ENCODE measurements at regions not wholly inside any gene's neighbourhood (a gene's known extent, or its start where the extent isn't known, plus 50 kb on each side); places are given as distances from the start of the nearest gene placed in this dataset.
"Not testable (repeated sequence)": the region's sequence is repeated elsewhere in the genome, so short reads cannot be mapped to it uniquely, and the experiment has no call there.

DNA sequence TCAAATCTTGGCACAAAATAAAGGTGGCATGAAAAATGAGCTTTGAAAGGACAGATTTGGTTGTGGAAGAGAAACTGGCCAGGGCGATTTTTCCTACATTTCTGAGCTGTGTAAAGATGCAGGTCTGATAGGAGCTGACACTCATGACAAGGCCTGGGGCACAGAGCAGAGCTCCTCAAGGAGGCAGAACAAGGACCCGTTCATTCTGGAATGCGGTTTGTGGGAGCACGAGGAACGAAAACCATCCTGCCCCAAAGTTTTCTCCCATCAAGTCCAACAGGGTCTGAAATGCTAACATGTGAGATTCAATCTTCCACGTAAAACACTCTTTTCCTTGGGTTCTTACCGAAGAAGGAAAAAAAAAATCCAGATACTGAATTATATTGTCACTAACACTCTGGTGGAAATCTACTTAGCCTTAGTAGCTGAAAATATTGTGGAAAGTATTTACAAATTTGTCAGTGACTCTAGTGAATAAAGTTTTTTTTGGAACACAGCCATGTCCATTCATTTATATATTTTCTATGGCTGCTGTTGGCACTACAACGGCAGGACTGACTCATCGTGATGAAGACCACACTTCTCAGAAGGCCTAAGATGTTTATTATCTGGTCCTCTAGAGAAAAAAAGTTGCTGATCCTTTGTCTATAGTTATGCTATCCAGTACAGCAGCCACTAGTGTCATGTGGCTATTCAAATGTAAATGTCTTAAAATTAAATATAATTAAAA, 215.7 kb downstream of the BAMBI start:
- no peak for DNase-seq (ENCODE audit: low read depth in 2 of 3, low spot score in 2 of 3)

DNA sequence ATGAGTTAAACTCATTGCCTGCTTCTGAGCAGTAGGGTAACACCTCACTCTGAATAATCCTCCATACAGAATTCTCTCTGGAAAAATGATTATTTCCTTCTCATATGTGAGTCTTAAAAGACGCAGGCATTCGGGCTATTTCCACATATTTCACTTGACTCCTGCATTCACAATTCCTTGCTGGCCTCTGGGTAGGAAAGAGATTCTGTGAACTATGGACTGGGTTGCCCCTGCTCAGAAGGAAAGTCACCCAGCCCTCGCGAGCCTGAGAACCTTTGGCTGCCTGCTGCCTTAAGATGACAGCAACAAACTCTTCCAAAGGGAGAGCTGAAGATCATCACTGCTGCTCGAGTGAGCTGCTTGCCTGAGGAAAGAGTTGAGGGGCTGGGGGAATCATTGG, 216.8 kb downstream of the BAMBI start:
- DNase-seq (ENCODE audit: low read depth in 2 of 3, low spot score in 2 of 3), result no peak

DNA sequence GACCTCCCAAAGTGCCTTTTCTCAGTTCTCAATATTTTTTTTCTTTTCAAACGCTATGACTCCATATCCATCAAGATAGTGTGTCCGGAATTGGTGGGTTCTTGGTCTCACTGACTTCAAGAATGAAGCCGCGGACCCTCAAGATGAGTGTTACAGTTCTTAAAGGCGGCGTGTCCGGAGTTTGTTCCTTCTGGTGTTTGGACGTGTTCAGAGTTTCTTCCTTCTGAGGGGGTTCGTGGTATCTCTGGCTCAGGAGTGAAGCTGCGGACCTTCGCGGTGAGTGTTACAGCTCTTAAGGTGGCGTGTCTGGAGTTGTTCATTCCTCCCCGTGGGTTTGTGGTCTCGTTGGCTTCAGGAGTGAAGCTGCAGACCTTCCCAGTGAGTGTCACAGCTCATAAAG, 218.3 kb downstream of the BAMBI start:
- DNase-seq (ENCODE audit: low read depth in 2 of 3, low spot score in 2 of 3), result not testable (repeated sequence)

DNA sequence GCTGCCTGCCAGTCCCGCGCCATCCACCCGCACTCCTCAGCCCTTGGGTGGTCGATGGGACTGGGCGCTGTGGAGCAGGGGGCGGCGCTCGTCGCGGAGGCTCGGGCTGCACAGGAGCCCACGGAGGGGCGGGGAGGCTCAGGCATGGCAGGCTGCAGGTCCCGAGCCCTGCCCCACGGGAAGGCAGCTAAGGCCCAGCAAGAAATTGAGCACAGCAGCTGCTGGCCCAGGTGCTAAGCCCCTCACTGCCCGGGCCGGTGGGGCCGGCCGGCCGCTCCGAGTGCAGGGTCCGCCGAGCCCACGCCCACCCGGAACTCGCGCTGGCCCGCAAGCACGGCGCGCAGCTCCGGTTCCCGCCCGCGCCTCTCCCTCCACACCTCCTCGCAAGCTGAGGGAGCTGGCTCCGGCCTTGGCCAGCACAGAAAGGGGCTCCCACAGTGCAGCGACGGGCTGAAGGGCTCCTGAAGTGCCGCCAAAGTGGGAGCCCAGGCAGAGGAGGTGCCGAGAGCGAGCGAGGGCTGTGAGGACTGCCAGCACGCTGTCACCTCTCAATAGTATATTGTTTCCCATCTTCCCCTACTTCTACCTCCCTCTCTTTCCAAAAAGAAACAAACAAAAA, 219.6 kb downstream of the BAMBI start:
- DNase-seq (ENCODE audit: low read depth in 2 of 3, low spot score in 2 of 3), result not testable (repeated sequence)

DNA sequence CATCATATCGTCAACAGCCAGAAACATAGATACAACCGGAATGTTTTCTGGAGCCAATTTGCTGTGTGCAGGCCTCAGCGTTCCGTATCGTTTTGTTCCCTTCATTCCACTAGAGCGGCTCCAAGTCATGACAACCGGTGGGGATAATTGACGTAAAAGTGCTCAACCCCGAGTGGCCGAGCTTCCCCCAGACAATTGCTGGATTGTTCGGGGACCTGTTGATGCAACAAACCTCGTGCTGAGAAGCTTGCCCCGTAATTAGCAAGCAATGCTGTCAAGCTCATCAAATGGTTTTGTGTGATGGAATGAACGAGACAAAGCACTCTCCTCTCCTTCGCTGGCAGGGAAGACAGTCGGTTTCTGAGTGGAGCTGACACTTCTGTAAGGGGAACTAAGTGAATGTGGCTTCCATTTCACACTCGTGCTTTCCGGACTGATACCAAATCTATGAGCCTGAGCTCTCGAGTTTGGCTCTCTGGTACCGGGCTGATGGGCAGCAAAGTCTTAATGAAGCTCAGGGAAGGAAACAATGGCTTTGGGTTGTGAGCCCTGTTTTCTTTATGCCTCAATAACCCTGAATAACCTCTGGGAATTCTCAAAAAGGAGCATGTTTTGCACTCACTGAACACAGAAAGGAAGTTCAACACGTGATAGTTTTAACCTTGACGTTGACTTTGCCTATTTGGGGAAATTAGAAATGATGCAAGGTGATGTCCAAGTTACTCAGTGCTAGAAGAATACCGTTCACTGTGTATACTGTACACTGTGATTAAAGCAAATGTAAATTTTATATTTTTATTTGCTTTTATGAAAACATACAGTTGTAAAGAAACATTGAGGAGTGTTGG, 220.5 kb downstream of the BAMBI start:
- no peak for DNase-seq (ENCODE audit: low read depth in 2 of 3, low spot score in 2 of 3)

DNA sequence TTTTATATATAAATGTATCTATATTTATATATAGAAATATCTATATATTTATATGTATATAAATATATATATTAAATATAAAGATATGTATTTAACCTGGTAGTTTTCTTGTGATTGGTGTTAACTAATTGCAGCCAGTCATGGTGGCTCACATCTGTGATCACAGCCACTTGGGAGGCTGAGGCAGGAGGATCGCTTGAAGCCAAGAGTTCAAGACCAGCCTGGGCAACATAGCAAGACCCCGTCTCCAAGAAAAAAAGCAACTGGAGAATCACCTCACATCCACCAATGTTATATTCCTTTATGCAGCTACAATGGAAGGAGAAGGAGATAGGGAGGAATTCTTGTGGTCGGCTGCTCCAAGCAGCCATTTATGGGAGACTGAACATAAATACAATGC, 224.9 kb downstream of the BAMBI start:
- no peak for DNase-seq (ENCODE audit: low read depth in 2 of 3, low spot score in 2 of 3)

DNA sequence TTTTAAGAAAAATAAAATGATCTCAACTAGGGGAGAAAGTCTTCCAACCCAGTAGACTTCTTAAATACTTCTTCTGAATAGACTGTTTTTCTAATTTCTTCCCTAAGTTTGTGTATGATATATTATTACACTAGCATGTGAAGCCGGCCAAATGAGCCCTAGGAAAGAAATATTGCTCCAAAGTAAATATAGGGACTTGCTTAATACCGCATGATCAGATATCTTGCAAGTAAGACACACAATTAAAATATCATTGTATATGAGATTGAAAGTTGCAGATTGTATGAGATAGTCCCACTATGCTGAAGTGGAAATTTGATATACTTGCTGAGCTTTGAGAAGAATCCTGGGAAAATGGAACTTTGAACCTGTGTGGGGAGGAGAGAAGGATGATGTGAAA, 225.7 kb downstream of the BAMBI start:
- DNase-seq (ENCODE audit: low read depth in 2 of 3, low spot score in 2 of 3), result no peak

DNA sequence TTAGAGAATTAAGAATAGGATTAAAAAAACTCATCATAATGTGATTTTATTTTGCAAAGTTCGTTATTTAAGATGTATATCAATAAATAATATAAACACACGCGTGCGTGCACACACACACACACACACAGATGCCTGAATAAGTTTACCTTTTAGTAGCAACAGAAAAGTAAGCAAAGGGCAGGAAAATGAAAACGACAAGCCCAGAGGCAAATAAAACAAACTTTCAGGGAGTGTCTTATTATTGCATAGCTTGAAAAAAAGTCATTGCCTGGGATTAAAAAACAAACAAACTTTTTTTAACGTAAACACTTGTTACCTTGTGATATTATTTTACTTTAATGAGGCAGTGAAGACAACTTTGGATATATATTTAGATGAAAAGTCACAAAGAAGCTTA, 226.4 kb downstream of the BAMBI start:
- DNase-seq (ENCODE audit: low read depth in 2 of 3, low spot score in 2 of 3), result no peak

DNA sequence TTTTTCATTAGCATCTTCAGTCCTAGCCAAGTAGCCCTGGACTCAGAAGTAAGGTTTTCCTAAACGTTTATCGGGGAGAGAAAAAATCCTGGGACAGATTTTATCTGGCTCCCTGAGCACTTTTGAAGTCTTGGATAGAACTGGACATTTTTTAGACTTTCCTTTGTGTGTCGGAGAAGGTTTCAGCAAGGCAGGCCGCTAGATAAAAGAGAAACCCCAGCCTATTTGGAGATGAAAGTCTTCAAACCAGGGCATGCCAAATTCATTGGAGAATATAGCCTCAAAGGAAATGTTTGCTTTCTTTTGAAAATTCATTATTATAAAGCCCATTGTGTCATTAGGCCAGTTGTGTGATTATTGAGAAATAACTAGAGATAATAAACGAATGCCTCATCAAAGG, 228.1 kb downstream of the BAMBI start:
- DNase-seq (ENCODE audit: low read depth in 2 of 3, low spot score in 2 of 3), result no peak

DNA sequence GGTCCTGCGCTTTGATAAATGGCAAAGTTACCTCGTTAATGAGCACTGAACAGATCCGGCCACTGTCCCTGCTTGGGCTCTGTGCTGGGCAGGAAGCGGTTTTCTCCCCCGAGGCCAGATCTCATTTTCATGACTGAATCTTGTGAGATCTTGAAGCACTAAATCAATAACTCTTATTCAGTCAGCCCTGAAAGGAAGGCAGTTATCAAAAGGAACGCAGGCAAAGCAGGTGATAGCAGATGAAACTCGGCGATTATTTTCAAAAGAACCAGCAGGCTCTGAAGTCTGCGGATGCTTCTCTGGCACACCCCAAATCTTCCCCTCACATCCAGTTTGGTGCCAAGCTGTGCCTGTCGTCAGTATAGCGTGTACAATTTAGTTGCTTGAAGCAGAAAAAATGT, 228.7 kb downstream of the BAMBI start:
- DNase-seq (ENCODE audit: low read depth in 2 of 3, low spot score in 2 of 3), result no peak

DNA sequence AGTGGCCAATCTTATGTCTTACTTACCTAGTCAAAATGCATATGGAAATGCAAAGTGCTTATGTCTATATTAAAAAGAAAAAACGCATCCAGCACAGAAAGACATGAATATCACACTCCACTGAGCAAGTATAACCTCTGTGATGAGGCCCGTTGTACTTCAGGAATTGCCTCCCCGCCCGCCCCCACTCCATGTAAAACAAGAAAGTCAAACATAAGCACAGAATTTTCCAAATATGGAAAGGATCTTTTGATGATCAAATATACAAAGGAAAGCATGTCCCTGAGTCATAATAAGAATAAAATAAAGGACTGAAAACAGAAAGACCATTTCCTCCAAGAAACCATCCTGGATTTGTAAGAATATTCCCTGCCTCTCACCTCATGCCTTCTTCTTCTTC, 229.1 kb downstream of the BAMBI start:
- no peak for DNase-seq (ENCODE audit: low read depth in 2 of 3, low spot score in 2 of 3)

DNA sequence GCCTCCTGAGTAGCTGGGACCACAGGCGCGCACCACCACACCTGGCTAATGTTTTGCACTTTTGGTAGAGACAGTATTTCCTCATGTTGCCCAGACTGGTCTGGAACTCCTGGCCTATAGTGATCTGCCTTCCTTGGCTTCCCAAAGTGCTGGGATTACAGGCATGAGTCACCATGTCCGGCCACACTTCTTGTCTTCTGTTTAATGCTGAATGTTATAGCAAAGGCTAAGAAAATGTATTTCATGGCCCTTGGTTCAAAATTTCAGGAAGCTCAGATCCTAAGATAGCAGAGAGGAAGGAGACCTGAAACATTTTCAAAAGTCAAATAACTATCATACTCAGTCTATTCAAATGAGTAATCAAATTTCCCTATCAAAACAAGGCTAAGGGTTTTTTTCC, 229.6 kb downstream of the BAMBI start:
- no peak for DNase-seq (ENCODE audit: low read depth in 2 of 3, low spot score in 2 of 3)

DNA sequence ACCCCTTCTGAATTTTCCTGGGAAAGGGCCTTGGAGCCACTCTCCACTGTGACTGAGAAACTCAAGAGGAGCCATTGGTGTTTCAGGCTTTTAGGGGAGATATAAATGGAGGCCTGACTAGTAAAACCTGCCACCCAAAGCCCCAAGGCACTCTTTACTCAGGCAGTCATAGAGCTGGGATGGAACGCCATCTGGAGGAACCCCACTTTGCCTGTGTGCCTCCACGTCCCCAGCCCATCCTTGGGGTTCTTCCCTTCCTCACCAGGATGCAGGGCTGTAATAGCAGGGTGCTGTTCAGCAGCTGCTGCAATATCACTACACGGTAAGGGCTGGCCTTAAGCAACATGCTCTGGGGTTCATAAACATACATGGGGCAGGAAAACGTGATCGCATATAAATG, 232.6 kb downstream of the BAMBI start:
- no peak for DNase-seq (ENCODE audit: low read depth in 2 of 3, low spot score in 2 of 3)

DNA sequence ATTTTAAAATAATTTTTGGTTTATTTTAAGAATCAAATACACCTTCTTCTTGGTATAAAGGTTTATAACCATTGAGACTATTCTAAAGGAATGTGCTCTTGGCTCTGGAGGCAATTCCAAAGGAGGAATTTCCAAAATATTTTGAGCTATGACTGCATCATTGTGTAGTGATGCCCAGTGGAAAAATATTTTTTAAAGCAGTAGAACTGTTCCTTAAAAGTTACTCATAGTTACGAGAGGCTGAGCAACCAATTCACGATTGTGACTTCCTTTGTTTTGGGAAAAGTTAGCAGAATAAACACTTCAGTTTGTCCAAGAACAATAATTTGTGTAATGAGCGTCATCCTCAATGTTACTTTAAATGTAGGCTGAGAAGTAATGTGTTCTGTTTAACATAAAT, 233.6 kb downstream of the BAMBI start:
- no peak for DNase-seq (ENCODE audit: low read depth in 2 of 3, low spot score in 2 of 3)

DNA sequence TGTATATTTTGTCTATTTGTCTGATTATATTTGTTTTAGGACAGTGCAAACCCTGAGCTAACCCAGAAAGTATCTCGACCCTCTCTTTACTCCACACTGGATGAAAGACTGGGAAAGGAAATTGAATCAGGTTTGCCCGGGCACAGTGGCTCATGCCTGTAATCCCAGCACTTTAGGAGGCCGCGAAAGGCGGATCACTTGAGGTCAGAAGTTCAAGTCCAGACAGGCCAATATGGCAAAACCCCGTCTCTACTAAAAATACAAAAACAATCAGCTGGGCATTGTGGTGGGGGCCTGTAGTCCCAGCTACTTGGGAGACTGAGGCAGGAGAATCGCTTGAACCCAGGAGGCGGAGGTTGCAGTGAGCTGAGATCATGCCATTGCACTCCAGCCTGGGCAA, 234.2 kb downstream of the BAMBI start:
- not testable (repeated sequence) for DNase-seq (ENCODE audit: low read depth in 2 of 3, low spot score in 2 of 3)

DNA sequence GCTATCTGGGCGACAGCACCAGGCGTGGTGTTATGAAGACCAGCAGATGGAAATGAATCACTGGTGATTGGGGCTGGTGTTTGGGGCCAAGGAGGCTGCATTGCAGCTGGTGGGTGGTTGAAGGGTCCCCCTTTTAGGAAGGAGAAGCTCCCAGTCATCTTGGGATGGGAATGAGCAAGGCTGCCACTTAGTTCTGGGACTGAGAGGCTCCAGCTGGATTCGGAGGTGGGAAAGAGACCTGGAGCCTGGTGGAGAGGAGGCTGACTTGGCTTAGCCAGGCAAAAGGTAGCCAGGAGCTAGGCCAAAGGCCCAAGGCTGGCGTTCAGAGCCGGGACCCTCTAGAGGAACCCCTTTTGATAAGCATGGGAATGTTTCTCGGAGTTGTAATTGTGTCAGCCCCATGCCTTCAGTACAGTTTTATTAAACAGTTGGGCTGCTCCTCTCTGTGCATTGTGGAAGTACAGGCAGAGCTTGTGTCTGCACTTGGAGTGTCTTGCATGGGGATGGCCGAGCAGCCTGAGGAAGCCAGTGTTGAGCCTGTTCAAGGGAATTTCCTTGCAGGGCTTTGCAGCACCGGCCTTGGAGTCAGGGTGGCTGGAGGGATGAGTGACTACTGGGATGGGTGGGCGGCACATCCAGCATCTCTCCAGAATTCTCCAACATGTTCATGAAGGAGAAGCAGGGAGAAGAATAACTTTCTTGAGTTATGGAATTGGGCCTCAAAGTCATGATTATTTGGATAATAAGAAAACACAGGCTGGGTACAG, 234.9 kb downstream of the BAMBI start:
- DNase-seq (ENCODE audit: low read depth in 2 of 3, low spot score in 2 of 3), result no peak

DNA sequence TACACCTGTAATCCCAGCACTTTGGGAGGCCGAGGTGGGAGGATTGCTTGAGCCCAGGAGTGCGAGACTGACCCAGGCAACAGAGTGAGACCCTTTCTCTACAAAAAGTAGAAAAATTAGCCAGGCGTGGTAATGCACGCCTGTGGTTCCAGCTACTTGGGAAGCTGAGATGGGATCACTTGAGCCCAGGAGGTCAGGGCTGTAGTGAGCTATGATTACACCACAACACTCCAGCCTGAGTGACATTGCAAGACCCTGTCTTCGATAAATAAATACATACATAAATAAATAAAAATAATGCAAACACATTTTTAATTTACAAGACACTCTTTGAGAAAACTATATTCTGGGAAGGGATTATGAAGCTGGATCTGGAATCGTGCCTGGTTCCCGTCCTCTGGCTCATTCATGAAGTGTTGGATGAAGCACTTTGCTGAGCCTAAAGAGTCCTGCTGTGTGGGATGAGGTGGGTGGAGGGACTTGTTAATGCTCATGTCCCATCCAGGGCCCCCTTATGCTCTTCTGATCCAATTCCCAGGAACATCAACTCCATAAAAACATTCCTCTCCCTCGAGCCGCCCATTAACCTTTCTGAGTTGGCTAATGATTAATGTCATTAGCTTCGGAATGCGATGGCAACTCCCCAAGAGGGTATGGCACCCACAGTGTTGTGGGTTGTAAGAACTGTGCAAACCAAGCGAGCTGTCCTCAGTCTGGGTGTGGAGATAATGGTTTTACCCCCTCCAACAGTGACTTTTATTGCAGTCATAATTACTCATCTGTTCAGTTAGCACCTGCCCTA, 236.3 kb downstream of the BAMBI start:
- DNase-seq (ENCODE audit: low read depth in 2 of 3, low spot score in 2 of 3), result no peak

DNA sequence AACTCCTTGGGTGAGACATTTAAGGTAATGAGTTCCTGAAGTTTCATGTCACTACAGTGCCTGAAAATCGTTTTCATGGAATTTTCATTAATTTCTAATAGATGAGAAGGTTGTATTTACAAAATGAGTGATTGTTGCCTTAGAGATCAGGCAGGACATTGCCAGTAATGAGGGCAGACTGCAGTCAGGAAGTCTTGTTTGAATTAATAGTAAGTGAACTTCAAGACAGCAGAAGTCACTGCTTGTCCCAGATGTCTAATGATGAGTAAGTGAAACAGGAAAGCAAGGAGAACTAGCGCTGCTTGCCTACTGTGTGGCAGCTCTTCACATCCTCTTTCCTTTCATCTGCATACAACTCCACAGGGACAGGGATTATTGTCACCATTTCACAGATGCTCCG, 237.4 kb downstream of the BAMBI start:
- DNase-seq (ENCODE audit: low read depth in 2 of 3, low spot score in 2 of 3), result no peak

DNA sequence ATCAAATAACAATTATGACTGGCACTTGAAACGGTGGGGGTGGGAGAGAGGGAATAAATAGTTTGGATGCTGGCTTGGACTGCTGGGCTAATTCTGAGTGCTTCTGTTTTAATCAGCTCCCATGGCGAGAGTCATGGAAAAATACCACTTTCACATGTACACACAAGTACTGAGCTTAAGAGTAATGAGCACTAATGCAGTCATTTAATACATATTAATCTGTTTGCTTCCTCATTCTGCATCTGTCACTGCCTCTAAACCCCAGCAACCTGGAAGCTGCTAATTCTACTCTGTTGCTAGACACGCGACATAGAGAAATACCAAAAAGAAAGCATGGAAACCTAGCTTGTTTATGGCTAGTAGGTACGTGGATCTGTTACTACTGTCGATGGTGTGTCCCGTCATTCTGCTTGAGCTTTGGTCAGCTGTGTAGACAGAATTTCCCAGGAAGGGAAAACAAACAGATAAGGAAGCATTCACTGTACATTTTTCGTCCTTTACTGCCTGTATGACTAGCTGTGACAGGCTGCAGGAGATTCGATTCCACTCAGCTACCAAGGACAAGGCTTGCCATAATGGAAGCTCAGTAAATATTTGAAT, 238.8 kb downstream of the BAMBI start:
- no peak for DNase-seq (ENCODE audit: low read depth in 2 of 3, low spot score in 2 of 3)

DNA sequence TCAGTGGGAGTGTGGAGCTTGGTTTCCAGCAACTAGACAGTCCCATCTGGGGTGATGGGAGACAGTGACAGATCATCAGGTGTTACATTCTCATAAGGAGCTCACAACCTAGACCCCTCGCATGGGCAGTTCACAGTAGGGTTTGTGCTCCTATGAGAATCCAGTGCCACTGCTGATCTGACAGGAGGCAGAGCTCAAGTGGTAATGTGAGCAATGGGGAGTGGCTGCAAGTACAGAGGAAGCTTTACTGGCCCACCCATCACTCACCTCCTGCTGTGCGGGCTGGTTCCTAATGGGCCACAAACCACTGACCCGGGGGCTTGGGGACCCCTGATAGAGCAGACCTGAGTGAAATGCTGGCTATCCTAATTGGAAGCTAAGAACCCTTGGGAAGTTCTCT, 242.8 kb downstream of the BAMBI start:
- DNase-seq (ENCODE audit: low read depth in 2 of 3, low spot score in 2 of 3), result no peak

Measured in hematopoietic multipotent progenitor cell (in vitro differentiated cells).